ENCODE measurements at regions not wholly inside any gene's neighbourhood (a gene's known extent, or its start where the extent isn't known, plus 50 kb on each side); places are given as distances from the start of the nearest gene placed in this dataset.
"Not testable (repeated sequence)": the region's sequence is repeated elsewhere in the genome, so short reads cannot be mapped to it uniquely, and the experiment has no call there.

DNA sequence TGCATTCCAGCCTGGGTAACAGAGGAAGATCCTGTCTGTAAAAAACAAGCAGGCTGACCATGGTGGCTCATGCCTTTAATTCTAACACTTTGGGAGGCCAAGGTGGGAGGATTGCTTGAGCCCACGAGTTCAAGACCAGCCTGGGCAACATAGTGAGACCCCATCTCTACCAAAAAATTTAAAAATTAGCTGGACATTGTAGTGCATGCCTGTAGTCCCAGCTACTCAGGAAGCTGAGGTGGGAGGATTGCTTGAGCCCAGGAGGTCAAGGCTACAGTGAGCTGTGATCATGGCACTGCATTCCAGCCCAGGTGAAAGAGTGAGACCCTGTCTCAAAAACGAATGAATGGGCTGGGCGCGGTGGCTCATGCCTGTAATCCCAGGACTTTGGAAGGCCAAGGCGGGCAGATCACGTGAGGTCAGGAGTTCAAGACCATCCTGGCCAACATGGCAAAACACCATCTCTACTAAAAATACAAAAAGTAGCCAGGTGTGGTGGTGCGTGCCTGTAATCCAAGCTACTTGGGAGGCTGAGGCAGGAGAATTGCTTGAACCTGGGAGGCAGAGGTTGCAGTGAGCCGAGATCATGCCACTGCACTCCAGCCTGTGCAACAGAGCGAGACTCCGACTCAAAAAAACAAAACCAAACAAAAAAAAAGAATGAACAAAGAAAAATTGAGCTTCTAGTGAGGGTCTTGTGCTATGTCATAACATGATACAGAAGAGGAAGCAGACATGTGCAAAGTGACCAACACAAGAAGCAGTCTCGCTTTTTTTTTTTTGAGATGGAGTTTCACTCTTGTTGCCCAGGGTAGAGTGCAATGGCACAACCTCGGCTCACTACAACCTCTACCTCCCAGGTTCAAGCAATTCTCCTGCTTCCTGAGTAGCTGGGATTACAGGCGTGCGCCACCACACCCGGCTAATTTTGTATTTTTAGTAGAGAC, 54.1 kb upstream of the NCOA3 start:
- not testable (repeated sequence) for ATAC-seq

DNA sequence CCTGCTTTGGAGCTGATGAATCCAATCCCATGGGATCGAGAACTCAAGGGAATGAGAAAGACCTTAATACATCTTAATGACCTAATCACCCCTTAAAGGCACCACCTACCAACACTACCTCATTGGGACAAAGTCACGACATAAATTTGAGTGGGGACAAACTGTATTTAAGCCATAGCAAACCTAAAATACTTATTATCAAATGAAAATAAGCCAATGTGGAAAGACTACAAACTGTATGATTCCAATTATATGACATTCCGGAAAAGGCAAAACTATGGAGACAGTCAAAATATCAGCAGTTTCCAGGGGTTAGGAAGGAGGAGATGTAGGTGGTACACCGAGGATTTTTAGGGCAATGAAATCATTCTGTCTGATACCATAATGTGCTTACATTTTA, 53.3 kb upstream of the NCOA3 start:
- no peak overlapping the region for H3K4me3 Mint-ChIP-seq
- H3K27ac Mint-ChIP-seq: no peak overlapping the region
- DNase-seq: no peak
- H3K36me3 Mint-ChIP-seq: no peaks in the 10 kb centered on the region
- no peaks in the 10 kb centered on the region for H3K27me3 Mint-ChIP-seq
- no peaks in the 10 kb centered on the region for H3K9me3 Mint-ChIP-seq
- ATAC-seq: no peak
- H3K4me1 Mint-ChIP-seq: peaks cover 0 to 16% (median 4%) of the 10 kb centered on the region in 4 donors
- POLR2A ChIA-PET: no interaction called here

More for the DNA sequence above, 54.1 kb upstream of the NCOA3 start:
- H3K27ac Mint-ChIP-seq, H3K4me1 Mint-ChIP-seq, DNase-seq, H3K36me3 Mint-ChIP-seq, H3K27me3 Mint-ChIP-seq, H3K9me3 Mint-ChIP-seq, H3K4me3 Mint-ChIP-seq: not testable (repeated sequence)
- POLR2A ChIA-PET: interaction anchor here (0.8 kb wide), 1 partner anchor 34 kb away, joined by 3 read pairs; no protein-coding TSS in a partner anchor

- Mint-ChIP-seq H3K9me3 (no peaks in the 10 kb centered on the region), H3K27ac (no peak overlapping the region), H3K27me3 (no peaks in the 10 kb centered on the region), H3K4me3 (no peak overlapping the region), H3K4me1 (peaks cover 0 to 21% (median 4%) of the 10 kb centered on the region in 4 donors), H3K36me3 (no peaks in the 10 kb centered on the region)
- no peak for ATAC-seq
- no peak for DNase-seq
- POLR2A ChIA-PET: no interaction called here
These were observed 50.1 kb upstream of the NCOA3 start for GRCh38 chr20:47451602-47451904.
